GM18868 (cell line): ENCODE measurements at regions not wholly inside any gene's neighbourhood (a gene's known extent, or its start where the extent isn't known, plus 50 kb on each side); places are given as distances from the start of the nearest gene placed in this dataset.
"Not testable (repeated sequence)": the region's sequence is repeated elsewhere in the genome, so short reads cannot be mapped to it uniquely, and the experiment has no call there.

Experiments
- ATAC-seq: cut with Tn5 transposase; IDR thresholded peaks from one replicate; pipeline ENCODE4 v1.9.1; 2021; ENCODE audit warnings: mild to moderate bottlenecking, moderate library complexity; ENCODE audit not compliant: unreplicated experiment

DNA sequence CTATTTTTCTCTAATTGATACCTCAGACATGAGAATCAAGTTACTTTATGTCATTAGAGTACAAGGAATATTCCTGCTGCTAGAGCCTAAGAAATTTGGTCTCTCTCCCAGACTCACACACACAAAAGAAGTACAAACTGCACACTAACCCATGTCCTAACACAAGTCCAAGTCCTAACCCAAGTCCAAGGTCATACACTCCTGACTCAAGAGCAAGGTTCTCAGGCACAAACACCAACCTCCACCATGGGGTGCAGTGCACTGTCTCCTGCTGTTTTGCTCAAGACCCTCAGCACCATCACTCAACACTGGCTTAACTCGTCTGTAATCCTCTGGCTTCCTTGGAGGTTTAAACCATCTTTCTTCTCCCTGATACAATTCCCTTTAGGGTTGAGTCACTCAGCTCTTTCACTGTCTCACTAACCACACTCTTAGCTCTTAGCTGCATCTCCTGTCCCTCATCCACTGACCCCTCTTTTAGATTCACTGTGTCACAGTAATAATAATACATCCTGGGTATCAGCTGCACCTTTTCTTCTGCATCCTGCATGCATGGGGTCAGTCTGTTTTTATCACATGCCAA, 129.8 kb downstream of the BCL2L11 start:
- no peak for ATAC-seq

DNA sequence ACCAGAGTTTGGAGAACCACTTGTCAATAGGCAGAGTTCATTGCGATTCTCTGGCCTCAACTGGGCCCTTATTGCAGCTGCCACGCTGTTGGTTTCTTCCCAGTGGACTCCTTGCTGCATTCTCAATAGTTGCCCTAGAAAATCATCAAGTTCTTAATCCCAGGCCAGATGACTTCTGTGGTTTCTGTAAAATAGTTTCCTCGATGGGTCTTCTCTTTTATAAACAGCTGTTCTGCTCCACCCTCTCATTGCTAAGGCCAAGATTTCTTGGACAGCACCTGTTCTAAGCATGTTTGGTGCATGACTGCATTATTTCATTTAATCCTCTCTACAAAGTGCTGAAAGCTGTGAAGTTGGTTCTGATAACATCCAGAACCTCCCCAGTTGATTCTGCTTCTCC, 131.0 kb downstream of the BCL2L11 start:
- ATAC-seq = no peak

DNA sequence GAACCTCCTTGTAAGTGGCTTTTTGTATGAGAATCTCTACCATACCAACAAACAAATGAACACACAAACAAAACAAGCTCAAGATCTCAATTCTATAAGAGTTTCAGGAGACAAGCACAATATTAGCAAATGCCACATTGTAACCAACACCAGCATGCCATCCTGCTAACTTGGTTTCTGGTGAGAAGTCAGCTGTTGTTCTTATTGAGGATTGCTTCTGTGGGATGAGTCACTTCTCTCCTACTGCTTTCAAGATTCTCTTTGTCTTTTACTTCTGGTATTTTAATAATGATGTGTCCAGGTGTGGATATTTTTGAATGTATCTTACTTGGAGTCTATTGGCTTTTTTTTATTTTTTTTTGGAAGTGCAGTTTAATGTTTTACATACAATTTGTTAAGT, 131.7 kb downstream of the BCL2L11 start:
- ATAC-seq = no peak

GRCh38 chr2:111254916-111255315, 134.2 kb downstream of the BCL2L11 start:
- not testable (repeated sequence) for ATAC-seq

GRCh38 chr2:111256628-111257027, 135.9 kb downstream of the BCL2L11 start:
- not testable (repeated sequence) for ATAC-seq

GRCh38 chr2:111257607-111258006, 136.9 kb downstream of the BCL2L11 start:
- not testable (repeated sequence) for ATAC-seq

DNA sequence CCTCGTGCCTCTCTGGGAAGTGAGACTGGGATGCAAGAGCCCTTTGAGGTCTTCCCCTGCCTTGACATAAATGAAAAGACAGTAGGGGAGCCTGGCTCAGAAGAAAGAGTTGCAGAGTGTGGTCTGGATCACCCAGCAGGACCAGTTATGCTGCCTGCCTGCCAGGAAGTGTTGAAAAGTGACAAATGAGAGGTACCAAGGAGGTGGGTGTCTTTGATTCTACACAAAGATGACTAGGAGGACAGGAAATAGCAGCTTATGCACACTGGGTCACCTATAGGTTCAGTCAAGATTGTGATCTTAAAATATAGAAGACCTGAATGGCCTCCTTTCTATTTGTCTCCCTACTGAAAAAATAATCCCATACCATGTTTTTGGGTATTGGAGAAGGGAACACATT, 137.6 kb downstream of the BCL2L11 start:
- not testable (repeated sequence) for ATAC-seq

DNA sequence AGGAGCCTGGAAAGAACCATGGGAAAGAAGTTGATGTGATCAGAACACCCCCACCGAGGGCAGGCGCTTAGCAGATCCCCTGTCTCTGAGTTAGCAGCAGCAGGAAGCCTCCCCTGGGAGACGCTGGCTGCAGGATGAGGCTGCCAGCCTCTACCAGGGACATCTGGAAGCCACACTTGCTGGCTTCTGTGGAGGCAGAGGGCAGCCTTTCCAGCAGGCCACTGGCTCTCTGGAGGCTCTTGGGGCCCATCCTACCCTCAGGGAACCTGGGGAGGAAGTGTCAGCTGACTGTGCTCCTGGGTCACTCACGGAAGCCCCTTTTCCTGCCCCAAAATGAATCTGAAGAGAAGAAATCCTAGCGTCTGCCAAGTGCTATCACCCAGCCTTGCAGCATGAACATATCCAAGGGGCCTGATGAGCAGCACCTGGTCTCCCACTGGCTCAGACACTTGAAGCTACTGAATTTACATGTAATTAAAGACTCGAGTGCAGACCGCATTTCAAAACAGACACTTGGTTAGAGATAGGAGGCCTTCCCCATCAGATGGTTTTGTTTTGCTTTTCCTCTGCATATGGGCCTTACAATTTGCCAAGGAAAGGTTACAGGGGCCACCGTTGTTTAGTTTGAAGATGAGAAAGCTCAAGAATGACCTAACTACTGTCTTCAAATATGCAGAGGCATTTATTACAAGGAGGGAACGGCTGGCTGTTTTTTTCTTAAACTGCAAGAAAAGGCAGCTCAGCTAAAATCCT, 142.1 kb downstream of the BCL2L11 start:
- not testable (repeated sequence) for ATAC-seq

DNA sequence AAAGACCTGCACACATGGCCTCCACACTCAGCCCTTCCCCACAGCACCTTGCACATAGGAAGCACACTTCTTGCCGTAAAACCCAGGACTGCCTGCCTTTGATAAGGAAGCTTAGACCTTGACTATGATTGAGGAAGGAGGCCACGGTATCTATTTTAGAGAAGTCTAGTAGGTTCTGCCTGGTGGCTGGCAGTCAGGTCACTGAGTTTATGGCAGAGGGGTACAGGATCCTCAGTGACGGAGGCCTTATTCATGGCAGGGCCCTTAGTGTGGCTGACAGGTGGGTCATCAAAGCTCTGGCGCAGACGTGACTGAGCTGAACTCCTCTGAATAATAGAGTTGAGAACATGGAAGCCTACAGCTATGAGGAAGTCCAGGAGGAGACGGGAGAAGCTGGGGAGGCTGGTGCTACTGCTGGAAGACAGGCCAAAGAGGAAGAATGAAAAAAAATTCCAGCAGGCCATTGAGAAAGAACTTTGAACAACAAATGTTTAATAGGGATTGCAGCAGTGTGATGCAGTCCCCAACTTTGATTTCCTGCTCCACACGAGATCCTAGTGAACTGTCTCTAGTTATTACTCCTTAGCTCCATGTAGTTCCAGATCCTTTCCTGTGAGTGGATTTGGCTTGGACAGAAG, 142.8 kb downstream of the BCL2L11 start:
- not testable (repeated sequence) for ATAC-seq

DNA sequence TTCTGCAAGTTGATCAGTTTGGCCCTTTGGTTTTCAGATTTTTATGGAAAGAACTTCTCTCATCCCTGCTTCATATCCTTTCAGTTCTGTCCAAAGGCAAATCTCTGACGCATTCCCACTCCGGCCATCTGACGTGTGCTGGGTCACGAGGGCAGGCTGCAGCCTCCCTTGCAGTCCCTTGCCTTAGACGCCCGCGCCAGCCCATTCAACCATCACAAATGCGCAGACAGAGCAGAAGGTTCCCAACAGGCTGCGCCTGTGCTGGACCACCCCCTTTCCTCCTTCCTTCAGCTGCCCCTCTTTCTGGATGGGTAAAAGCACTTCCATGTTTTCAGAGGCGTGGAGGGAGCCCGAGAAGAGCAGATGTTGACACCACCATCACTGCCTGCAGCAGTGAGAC, 144.2 kb downstream of the BCL2L11 start:
- ATAC-seq = not testable (repeated sequence)

DNA sequence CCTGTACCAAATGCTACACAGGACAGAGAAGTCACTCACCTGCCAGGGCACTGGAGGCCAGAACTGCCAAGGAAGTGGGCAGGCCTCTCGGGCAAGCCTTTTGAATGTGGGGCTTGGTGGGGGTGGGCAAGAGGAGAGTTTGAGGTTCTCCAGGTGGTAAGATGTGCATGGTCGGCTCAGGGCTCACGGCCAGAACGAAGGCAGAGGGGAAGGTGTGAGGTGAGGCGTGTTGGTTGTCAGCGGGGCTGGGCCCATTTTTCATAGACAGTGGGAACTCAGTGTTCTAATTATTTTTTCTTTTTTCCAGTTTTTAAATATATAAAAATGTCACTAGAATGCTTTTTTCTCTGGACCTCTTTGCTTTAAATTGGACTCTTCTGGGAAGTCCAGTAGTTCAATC, 145.8 kb downstream of the BCL2L11 start:
- ATAC-seq = not testable (repeated sequence)

- ATAC-seq = not testable (repeated sequence)
Measured at GRCh38 chr2:111267038-111267437, 146.3 kb downstream of the BCL2L11 start.

DNA sequence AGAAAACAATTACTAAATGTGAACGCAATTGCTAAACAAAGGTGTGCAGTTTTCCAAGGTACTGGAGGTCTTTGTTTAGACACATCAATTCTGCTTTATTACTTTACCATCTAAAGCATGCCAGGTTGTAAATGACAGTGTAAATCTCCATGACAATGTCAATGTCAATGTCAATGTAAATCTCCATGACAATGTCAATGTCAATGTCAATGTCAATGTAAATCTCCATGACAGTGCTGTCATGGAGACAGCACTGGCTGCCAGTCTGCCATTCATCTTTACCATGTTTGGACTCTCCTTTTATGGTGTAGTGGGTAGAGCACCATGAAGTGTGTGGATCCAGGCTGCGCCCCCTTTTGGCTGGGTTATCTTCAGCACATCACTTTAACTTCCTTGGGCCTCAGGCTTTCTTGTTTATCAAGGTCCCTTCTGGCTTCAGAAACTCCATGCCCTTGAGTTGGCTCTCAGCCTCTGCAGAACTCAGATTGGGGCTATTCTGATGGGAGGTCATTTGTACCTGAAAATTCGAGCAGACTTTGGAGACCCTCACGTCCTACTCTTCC, 149.1 kb downstream of the BCL2L11 start:
- not testable (repeated sequence) for ATAC-seq

DNA sequence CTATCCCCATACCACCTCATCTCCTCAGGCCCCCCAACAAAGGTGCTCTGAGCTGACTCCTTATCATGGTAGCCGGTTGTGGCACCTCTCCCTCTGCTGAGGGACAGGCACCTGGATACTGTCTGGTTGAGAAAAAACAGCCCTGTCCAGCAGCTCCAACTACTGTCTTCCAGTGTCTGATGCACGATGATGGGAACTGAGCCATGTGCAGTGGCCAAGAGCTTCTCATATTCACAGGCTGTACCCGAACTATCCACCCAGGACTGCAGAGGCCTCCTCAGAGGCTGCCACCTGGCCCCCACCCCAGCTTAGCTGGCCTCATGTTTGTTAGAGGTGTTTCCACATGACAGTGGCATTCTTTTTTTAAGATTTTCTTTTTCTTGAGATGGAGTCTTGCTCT, 149.9 kb downstream of the BCL2L11 start:
- not testable (repeated sequence) for ATAC-seq

DNA sequence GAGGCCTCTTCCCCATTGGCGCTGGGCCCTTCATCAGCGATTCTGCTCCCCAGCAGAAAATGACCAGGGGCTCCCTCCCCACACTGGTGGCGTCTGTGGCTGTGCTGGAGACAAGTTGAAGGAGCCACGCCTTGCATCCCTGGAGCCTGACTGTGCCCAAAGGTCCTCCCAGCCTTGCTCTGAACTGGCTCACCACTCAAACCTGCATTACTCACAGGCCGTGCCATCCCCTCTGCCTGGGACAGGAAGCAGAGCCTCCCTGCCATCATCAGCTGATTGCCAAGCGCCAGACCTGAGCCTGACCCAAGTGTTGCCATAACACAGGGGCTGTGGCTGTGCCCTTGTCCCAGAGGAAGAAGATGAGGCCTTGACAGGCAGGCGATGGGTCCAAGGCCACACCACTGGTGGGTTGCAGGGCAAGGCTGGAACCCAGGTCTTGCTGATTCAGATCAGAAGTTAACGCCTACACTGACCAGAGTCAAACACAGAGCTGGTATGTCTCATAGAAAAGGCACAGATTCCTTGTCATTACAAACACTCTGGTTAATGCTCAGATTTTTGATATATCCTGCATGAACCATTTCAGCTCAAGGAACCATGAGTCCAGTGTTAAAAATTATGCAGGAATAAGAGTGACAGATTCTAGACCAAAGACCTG, 151.1 kb downstream of the BCL2L11 start:
- ATAC-seq = not testable (repeated sequence)

GRCh38 chr2:111273007-111273406, 152.3 kb downstream of the BCL2L11 start:
- not testable (repeated sequence) for ATAC-seq

DNA sequence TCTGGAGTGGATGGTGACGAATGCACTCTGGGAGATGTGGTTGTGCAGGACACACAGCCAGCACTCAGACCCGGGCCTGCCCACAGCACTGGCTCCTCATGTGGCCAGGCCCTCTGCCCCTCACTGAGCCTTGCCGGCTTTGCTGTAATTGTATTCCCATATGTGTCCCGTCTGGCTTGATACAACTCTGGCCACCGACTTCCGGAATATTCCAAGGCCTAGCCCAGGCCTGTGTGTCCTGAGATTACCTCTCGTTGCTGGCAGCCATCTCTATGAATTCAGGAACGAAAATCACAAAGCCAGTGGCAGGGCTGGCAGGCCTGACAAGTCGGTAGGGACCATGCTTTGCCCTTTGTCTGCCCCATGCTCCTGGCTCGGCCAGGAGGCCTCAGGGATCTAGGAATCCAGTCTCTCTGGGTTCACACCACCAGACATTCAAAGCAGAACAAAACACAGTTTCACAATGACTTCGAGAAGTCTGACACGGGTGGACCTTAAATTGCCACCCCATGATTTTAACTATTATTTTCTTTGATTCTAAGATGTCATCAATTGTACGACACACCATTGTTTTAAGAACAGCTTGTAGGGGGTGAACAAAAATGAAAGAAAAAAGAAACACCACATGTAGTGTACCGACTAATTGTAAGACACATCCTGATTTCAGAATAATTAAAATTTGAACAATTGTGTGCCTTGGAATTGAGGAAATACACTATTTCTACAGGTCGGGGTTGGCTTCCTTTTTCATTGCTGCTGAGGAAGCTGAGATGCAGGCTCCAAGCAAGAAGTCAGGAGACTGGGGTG, 154.5 kb downstream of the BCL2L11 start:
- ATAC-seq = not testable (repeated sequence)

DNA sequence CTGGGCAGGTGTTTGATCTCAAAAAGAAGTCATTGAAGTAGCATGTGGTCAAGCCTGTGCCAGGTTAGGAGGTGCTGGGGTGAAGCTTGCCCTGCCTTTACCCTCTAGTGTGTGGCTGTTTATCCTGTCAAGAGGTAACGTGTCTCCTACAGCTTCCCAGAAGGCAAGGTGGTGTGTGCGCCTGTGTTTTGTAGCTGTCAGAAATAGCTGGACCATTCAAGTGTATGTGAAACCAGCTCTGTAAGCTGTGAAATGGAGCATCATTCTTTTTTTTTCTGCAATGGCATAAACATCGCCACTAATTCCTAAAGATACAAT, 155.1 kb downstream of the BCL2L11 start:
- not testable (repeated sequence) for ATAC-seq

- ATAC-seq = not testable (repeated sequence)
Measured at GRCh38 chr2:111278133-111278532, 157.4 kb downstream of the BCL2L11 start.

DNA sequence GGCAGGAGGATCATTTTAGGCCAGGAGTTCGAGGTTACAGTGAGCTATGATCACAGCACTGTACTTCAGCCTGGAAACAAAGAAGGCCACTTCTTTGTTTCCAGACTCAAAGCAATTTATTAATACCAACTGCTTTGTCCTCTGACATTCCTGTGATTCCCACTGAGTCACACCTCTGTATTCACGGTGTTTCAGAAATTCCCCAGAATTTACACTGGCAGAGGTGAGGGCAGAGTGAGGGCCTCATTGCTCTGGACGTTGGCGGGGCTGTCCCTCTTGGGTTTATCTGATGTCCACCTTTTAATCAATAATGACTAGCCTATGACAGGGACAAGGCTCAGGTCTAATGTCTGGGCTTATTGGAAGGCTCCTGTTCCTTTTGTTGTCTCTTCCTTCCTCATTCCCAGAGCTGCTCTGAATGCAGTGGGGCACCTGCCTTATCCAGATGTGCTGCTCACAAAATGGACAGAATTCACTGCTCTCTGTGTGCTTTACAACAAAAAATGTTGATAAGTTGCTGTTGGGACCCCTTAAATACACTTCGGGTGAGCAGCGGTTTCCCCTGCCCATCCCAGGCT, 160.1 kb downstream of the BCL2L11 start:
- ATAC-seq = not testable (repeated sequence)
